B cell (primary cell): ENCODE measurements at regions not wholly inside any gene's neighbourhood (a gene's known extent, or its start where the extent isn't known, plus 50 kb on each side); places are given as distances from the start of the nearest gene placed in this dataset.

Experiments used
- CTCF ChIP-seq: fragments of 200-600 bp; IDR thresholded peaks from one replicate; pipeline ENCODE4 v1.8.0; 2022; ENCODE audit warnings: antibody characterized with exemption, mild to moderate bottlenecking
- EZH2 ChIP-seq: IDR thresholded peaks from 2 replicates; pipeline ENCODE4 v1.6.1; 2012; ENCODE audit warnings: borderline replicate concordance, low read depth, mild to moderate bottlenecking, moderate library complexity, low read length; ENCODE audit not compliant: insufficient read depth, poor library complexity, severe bottlenecking

- TF ChIP-seq CTCF = no peak
- TF ChIP-seq EZH2 = no peak
Observed at GRCh38 chr1:217115404-217116380, 392.5 kb upstream of the ESRRG start.
